ENCODE measurements at regions not wholly inside any gene's neighbourhood (a gene's known extent, or its start where the extent isn't known, plus 50 kb on each side); places are given as distances from the start of the nearest gene placed in this dataset.

DNA sequence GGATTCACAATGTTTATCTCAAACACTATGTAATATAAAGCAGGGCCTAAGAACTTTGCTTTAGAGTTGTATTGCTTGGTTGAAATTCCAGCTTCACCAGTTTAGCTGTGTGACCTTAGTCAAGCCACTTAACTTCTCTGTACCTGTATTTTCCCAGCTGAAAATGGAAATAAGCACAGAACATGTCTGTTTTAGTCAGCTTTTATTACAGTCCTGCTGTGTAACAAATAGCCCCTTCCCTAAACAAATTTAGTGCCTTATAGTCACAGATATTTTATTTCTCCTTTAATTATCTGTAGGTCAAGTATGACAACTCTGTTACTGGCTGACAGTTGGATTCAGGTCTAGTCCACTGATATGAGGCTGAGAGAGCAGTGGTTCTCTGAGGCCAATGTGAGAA, 56.0 kb upstream of the JAG1 start:
- Histone ChIP-seq H3K4me2 (ENCODE audit: low read length) (no peak overlapping the region), H3K27ac (ENCODE audit: low read depth, low read length) (no peak overlapping the region), H3K79me2 (ENCODE audit: insufficient read depth, low read length) (no peaks in the 10 kb centered on the region), H3K9ac (ENCODE audit: low read length) (no peak overlapping the region), H2AFZ (ENCODE audit: low read depth, low read length, poor library complexity, severe bottlenecking) (no peak overlapping the region), H3K27me3 (ENCODE audit: insufficient read depth, low read length) (no peaks in the 10 kb centered on the region), H3K4me1 (ENCODE audit: control insufficient read depth in 1 of 2, insufficient read depth in 2 of 2, low read length in 2 of 2) (peaks cover 0 to 10% of the 10 kb centered on the region in 2 experiments; a peak in 2 of 4 replicates), H3K9me2 (ENCODE audit: insufficient read depth) (no peaks in the 10 kb centered on the region), H3K4me3 (replicated peaks in 1 of 2; ENCODE audit: low read depth in 1 of 2, low read length in 2 of 2) (no peak overlapping the region), H3K9me3 (ENCODE audit: control insufficient read depth in 1 of 2, insufficient read depth in 1 of 2, low read depth in 1 of 2, low read length in 2 of 2) (no peaks in the 10 kb centered on the region), H3K36me3 (ENCODE audit: control insufficient read depth in 1 of 2, insufficient read depth in 2 of 2, low read length in 2 of 2) (no peaks in the 10 kb centered on the region), H4K20me1 (ENCODE audit: insufficient read depth) (no peaks in the 10 kb centered on the region)
- CTCF ChIA-PET: no interaction called here
- RAD21 ChIA-PET (ENCODE audit: low non-redundant PET in 1 of 2, low total read pairs in 2 of 2, uncharacterized antibody in 2 of 2, unreplicated experiment in 2 of 2): no interaction called here
- ATAC-seq (no peak), DNase-seq (ENCODE audit: low read depth, low spot score) (no peak)
- no TSS peak for BruUV-seq (replicated peaks)
- POLR2A ChIA-PET: no interaction called here
- intact Hi-C loops (cut with micrococcal nuclease): no loop called here
- TF ChIP-seq SP1 (IDR thresholded peaks at IDR 0.05; ENCODE audit: low read depth) (no peak), CBX3 (IDR thresholded peaks at IDR 0.05; ENCODE audit: low read depth) (no peak), ELF1 (IDR thresholded peaks at IDR 0.05; ENCODE audit: borderline replicate concordance, low read depth) (no peak), ATF3 (IDR thresholded peaks at IDR 0.05) (no peak), EZH2 (IDR thresholded peaks at IDR 0.05) (no peak)
- TF ChIP-seq, protein P1, sequence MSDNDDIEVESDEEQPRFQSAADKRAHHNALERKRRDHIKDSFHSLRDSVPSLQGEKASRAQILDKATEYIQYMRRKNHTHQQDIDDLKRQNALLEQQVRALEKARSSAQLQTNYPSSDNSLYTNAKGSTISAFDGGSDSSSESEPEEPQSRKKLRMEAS (IDR thresholded peaks at IDR 0.05): no peak

DNA sequence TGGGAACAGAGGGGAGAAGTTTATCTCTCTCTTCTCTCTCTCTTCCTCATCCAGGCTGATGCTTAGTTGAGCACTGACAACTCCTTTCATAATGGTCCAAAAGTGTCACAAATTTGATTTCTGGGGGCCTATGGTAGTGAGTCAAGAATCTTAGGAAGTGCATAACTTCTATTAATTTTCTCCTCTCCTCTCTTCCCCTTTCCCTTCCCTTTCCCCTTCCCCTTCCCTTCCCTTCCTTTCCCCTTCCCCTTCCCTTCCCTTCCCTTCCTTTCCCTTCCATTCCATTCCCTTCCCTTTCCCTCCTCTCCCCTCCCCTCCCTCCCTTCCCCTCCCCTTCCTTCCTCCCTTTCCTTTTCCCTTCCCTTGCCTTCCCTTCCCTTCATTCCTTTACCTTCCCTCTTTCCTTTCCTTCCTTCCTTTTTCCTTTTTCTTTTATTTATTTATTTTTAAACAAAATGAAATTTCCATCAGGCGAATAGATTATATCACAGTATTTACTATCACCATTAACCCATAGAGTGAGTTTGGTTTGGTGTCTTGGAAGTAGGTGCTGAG, 56.9 kb upstream of the JAG1 start:
- BruUV-seq (replicated peaks): no TSS peak
- no peak for TF ChIP-seq EZH2phosphoT487 (IDR thresholded peaks at IDR 0.05; ENCODE audit: borderline replicate concordance)
- no peak for TF ChIP-seq JUND (IDR thresholded peaks at IDR 0.05)
- TF ChIP-seq ZFX (IDR thresholded peaks at IDR 0.05): no peak
- no peak for TF ChIP-seq YY1 (IDR thresholded peaks at IDR 0.05; ENCODE audit: extremely low read depth, insufficient replicate concordance, low read depth, low read length)
- TF ChIP-seq ELF1 (IDR thresholded peaks at IDR 0.05; ENCODE audit: borderline replicate concordance, low read depth): no peak
- TF ChIP-seq CBX3 (IDR thresholded peaks at IDR 0.05; ENCODE audit: low read depth): no peak
- TF ChIP-seq RAD21 (IDR thresholded peaks at IDR 0.05; ENCODE audit: low read depth): no peak
- Histone ChIP-seq H3K4me1 (ENCODE audit: control insufficient read depth in 1 of 2, insufficient read depth in 2 of 2, low read length in 2 of 2) (peaks cover 0 to 10% of the 10 kb centered on the region in 2 experiments; a peak in 2 of 4 replicates), H4K20me1 (ENCODE audit: insufficient read depth) (no peaks in the 10 kb centered on the region), H3K9me3 (ENCODE audit: control insufficient read depth in 1 of 2, insufficient read depth in 1 of 2, low read depth in 1 of 2, low read length in 2 of 2) (no peaks in the 10 kb centered on the region), H3K4me2 (ENCODE audit: low read length) (no peak overlapping the region), H3K79me2 (ENCODE audit: insufficient read depth, low read length) (no peaks in the 10 kb centered on the region), H3K9me2 (ENCODE audit: insufficient read depth) (no peaks in the 10 kb centered on the region), H3K36me3 (ENCODE audit: control insufficient read depth in 1 of 2, insufficient read depth in 2 of 2, low read length in 2 of 2) (no peaks in the 10 kb centered on the region), H2AFZ (ENCODE audit: low read depth, low read length, poor library complexity, severe bottlenecking) (no peak overlapping the region), H3K4me3 (replicated peaks in 1 of 2; ENCODE audit: low read depth in 1 of 2, low read length in 2 of 2) (no peak overlapping the region), H3K27me3 (ENCODE audit: insufficient read depth, low read length) (no peaks in the 10 kb centered on the region), H3K9ac (ENCODE audit: low read length) (no peak overlapping the region), H3K27ac (ENCODE audit: low read depth, low read length) (no peak overlapping the region)
- CTCF ChIA-PET: no interaction called here
- ATAC-seq: no peak
- intact Hi-C loops (cut with micrococcal nuclease): no loop called here
- no peak for DNase-seq (ENCODE audit: low read depth, low spot score)
- RAD21 ChIA-PET (ENCODE audit: low non-redundant PET in 1 of 2, low total read pairs in 2 of 2, uncharacterized antibody in 2 of 2, unreplicated experiment in 2 of 2): no interaction called here
- POLR2A ChIA-PET: no interaction called here
